PFSK-1 (cell line): ENCODE measurements at regions not wholly inside any gene's neighbourhood (a gene's known extent, or its start where the extent isn't known, plus 50 kb on each side); places are given as distances from the start of the nearest gene placed in this dataset.

Experiments
- FOXP2 ChIP-seq: optimal IDR thresholded peaks from 2 replicates; pipeline ENCODE3; 2011; ENCODE audit warnings: borderline replicate concordance, control low read depth, inconsistent platforms; ENCODE audit not compliant: insufficient read depth; ENCODE audit errors: extremely low read length, extremely low read depth
- POLR2AphosphoS5 ChIP-seq: IDR thresholded peaks from 2 replicates; pipeline ENCODE4 v1.6.1; 2012; ENCODE audit warnings: low read depth, mild to moderate bottlenecking, control low read depth, low read length, moderate library complexity
- SIN3A ChIP-seq: IDR thresholded peaks from 2 replicates; pipeline ENCODE4 v1.6.1; 2012; ENCODE audit warnings: mild to moderate bottlenecking, low read length, moderate library complexity, borderline replicate concordance; ENCODE audit not compliant: insufficient read depth
- TAF1 ChIP-seq: IDR thresholded peaks from 2 replicates; pipeline ENCODE4 v1.6.1; 2012; ENCODE audit warnings: low read length, control low read depth, borderline replicate concordance; ENCODE audit not compliant: insufficient read depth
- TF ChIP-seq, protein P1 (sequence below), 2 experiments: IDR thresholded peaks; 2 replicates each; pipeline versions ENCODE4 v1.6.1 to v1.8.0; 2011 to 2012; ENCODE audit warnings: low read depth in 2 of 2, low read length in 2 of 2, control low read depth in 1 of 2, inconsistent platforms in 1 of 2, mild to moderate bottlenecking in 1 of 2, moderate library complexity in 1 of 2; ENCODE audit not compliant: insufficient read depth in 1 of 2

DNA sequence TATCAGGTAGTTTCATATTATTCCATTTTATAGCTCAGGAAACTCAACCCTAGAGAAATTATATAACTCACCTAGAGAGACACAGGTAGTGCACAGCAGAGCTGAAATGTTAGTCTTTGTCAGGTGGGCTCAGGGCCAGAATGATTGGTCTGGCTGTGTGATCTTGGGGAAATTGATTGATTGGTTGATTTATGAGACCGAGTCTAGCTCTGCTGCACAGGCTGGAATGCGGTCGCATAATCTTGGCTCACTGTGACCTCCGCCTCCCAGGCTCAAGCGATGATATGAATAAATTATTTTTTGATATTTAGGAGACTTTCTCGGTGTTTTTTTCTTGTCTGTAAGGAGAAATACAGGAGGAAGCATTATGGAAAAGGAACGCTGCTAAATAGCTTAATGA is 239.9 kb upstream of the SLC10A2 start:
- no peak for TF ChIP-seq POLR2AphosphoS5
- TF ChIP-seq TAF1 = no peak
- no peak for TF ChIP-seq SIN3A
- TF ChIP-seq, protein P1, sequence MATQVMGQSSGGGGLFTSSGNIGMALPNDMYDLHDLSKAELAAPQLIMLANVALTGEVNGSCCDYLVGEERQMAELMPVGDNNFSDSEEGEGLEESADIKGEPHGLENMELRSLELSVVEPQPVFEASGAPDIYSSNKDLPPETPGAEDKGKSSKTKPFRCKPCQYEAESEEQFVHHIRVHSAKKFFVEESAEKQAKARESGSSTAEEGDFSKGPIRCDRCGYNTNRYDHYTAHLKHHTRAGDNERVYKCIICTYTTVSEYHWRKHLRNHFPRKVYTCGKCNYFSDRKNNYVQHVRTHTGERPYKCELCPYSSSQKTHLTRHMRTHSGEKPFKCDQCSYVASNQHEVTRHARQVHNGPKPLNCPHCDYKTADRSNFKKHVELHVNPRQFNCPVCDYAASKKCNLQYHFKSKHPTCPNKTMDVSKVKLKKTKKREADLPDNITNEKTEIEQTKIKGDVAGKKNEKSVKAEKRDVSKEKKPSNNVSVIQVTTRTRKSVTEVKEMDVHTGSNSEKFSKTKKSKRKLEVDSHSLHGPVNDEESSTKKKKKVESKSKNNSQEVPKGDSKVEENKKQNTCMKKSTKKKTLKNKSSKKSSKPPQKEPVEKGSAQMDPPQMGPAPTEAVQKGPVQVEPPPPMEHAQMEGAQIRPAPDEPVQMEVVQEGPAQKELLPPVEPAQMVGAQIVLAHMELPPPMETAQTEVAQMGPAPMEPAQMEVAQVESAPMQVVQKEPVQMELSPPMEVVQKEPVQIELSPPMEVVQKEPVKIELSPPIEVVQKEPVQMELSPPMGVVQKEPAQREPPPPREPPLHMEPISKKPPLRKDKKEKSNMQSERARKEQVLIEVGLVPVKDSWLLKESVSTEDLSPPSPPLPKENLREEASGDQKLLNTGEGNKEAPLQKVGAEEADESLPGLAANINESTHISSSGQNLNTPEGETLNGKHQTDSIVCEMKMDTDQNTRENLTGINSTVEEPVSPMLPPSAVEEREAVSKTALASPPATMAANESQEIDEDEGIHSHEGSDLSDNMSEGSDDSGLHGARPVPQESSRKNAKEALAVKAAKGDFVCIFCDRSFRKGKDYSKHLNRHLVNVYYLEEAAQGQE (IDR thresholded peaks at IDR 0.05; ENCODE audit: insufficient read depth in 1 of 2, low read depth in 2 of 2, low read length in 2 of 2) = no peak
- TF ChIP-seq FOXP2 = no peak

DNA sequence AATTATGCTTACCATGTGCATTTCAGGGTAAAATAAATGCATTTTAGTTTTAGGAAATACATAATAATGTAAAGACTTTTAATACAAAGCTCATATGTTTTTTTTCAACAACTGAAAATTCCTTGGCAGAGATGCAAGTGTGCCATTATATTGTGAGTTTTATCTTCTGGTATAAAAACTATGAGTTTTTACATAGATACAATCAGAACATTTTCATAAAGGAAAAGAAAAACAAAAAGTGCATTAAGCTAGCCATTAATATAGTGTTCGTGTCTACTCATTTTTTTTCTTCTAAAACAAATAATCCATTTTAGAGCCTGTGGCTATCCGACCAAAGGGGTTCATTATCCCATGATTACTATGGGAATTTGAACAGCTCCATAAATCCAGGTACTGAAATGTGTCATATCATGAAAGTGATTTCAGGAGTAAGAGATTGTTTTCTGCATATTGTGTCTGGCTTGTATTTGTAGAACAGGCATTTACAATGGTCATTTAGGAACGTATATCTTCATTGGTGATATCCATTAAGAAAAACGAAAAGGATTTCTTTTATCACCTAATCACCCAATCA is 236.9 kb upstream of the SLC10A2 start:
- TF ChIP-seq SIN3A = no peak
- TF ChIP-seq TAF1 = no peak
- no peak for TF ChIP-seq POLR2AphosphoS5
- TF ChIP-seq FOXP2 = no peak
- TF ChIP-seq, protein P1 (IDR thresholded peaks at IDR 0.05; ENCODE audit: insufficient read depth in 1 of 2, low read depth in 2 of 2, low read length in 2 of 2) = no peak

DNA sequence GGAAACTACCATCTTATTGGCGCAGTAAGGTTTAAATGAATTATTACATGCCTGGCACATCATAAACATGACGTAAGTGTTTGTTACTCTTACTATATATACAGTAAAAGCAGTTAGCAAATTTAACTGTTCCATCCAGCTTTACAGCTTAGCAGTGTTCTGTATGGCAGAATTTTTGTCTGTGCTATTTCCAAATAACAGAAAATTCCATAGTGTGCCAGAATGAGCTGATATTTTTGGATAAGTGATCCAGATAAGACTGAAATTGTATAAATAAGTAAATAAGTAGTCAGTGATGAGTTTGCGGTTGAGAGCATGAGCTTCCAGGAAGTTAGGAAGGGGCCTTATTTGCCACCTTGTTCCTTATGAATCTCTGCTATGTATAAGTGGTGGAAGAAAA is 236.5 kb upstream of the SLC10A2 start:
- TF ChIP-seq, protein P1 (IDR thresholded peaks at IDR 0.05; ENCODE audit: insufficient read depth in 1 of 2, low read depth in 2 of 2, low read length in 2 of 2) = no peak
- TF ChIP-seq TAF1 (no peak), SIN3A (no peak), FOXP2 (no peak), POLR2AphosphoS5 (no peak)

DNA sequence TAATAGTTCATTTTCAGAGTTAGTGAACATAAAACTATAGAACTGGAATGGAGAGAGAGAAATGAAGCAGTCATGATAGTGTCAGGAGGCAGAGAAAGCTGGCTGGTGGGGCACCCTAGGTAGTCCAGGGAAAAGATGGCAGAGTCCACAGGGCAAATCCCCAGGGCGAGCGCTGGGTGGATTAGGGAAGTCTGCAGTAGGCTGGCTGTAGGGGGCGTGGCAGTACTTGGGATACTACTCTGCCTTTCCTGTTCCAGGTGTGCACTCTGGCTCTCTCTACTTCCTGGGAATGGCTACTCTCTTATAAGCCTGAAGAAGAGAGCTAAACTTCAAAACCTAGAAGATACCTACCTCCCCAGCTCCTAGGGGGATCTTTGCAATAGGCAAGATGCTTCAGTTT is 232.9 kb upstream of the SLC10A2 start:
- TF ChIP-seq POLR2AphosphoS5 (no peak), SIN3A (no peak), FOXP2 (no peak), TAF1 (no peak)
- TF ChIP-seq, protein P1 (IDR thresholded peaks at IDR 0.05; ENCODE audit: insufficient read depth in 1 of 2, low read depth in 2 of 2, low read length in 2 of 2) = no peak

DNA sequence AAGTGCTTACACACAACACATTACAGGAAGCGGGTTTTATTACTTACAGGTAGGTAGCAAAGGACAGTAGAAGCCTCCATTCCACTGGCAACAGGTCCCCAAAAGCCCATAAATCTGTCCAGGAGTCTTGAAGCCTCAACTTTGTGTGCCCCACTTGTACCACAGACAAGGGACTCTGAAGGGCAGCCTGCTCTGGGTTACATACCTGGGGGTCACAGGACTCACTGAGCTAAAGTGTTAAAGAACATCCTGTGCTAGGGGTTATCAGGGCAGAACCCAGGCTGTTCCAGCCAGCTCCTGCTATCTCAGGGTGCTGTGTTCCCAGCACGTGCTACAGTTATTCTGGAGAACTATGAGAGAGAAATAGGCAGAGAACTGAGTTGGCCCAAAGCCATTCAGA is 230.9 kb upstream of the SLC10A2 start:
- no peak for TF ChIP-seq TAF1
- TF ChIP-seq POLR2AphosphoS5 = no peak
- no peak for TF ChIP-seq FOXP2
- TF ChIP-seq SIN3A = no peak
- TF ChIP-seq, protein P1 (IDR thresholded peaks at IDR 0.05; ENCODE audit: insufficient read depth in 1 of 2, low read depth in 2 of 2, low read length in 2 of 2) = no peak
